Omental fat pad (tissue), 3 donors: ENCODE measurements at regions not wholly inside any gene's neighbourhood (a gene's known extent, or its start where the extent isn't known, plus 50 kb on each side); places are given as distances from the start of the nearest gene placed in this dataset.

ENCODE experiments used
- ATAC-seq: fragments of 150-250 bp; one replicate; pipeline ENCODE4 v1.9.1; 2016; ENCODE audit warnings: mild to moderate bottlenecking, moderate library complexity; ENCODE audit not compliant: low FRiP score
- DNase-seq: peaks from one replicate; pipeline ENCODE4 v3.0.0-alpha.2; 2019; ENCODE audit warnings: low spot score
- CTCF ChIP-seq, 3 donors: fragments of 450-650 bp; IDR thresholded peaks; one replicate each; pipeline ENCODE4 v1.5.1; 2016 to 2017; ENCODE audit warnings: antibody characterized with exemption in 3 of 3, mild to moderate bottlenecking in 3 of 3, moderate library complexity in 2 of 3

GRCh38 chr7:91633013-91633441, 247.5 kb downstream of the MTERF1 start:
- no peak for TF ChIP-seq CTCF (IDR thresholded peaks at IDR 0.05)
- ATAC-seq (no peak), DNase-seq (no peak)

- DNase-seq (no peak), ATAC-seq (no peak)
- no peak for TF ChIP-seq CTCF (IDR thresholded peaks at IDR 0.05)
Measured at GRCh38 chr7:91634485-91635177, 245.9 kb downstream of the MTERF1 start.

- no peak for TF ChIP-seq CTCF (IDR thresholded peaks at IDR 0.05)
- ATAC-seq, result no peak
- DNase-seq, result no peak
Measured at GRCh38 chr7:91636129-91636724, 244.3 kb downstream of the MTERF1 start.

- TF ChIP-seq CTCF (IDR thresholded peaks at IDR 0.05), result no peak
- ATAC-seq, result no peak
Measured at GRCh38 chr7:91636728-91637127, 243.8 kb downstream of the MTERF1 start.

GRCh38 chr7:91644256-91644655, 236.2 kb downstream of the MTERF1 start:
- no peak for TF ChIP-seq CTCF (IDR thresholded peaks at IDR 0.05)
- ATAC-seq, result no peak
- DNase-seq, result no peak

More at GRCh38 chr7:91636728-91637127, 243.8 kb downstream of the MTERF1 start:
- DNase-seq, result no peak

GRCh38 chr7:91645542-91645941, 235.0 kb downstream of the MTERF1 start:
- DNase-seq (no peak), ATAC-seq (no peak)
- TF ChIP-seq CTCF (IDR thresholded peaks at IDR 0.05), result no peak

- no peak for TF ChIP-seq CTCF (IDR thresholded peaks at IDR 0.05)
- ATAC-seq, result no peak
Measured at GRCh38 chr7:91651986-91652385, 228.5 kb downstream of the MTERF1 start.

More at GRCh38 chr7:91651986-91652385, 228.5 kb downstream of the MTERF1 start:
- DNase-seq, result no peak
